ENCODE measurements at regions not wholly inside any gene's neighbourhood (a gene's known extent, or its start where the extent isn't known, plus 50 kb on each side); places are given as distances from the start of the nearest gene placed in this dataset.

DNA sequence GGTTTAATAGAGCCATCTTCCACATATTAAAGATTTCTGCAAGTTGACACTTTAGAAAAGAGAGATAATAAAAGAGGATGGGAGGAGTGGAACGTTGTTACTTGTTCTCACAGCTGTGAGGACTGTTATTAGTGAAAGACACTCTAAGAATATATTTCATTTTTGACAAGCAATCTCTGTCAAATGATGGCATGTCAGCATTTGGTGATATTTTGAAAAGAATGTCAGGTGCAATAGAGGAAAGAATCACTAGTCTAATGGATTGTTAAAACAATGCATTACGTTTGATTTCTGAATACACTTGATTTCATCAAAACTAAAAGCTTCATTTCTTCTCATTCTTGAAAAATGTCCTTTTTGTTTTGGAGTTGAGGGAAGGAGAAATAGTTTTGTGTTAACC is 853.4 kb downstream of the PLA2G4A start:
- H3K27me3 ChIP-seq (ENCODE audit: insufficient read depth, poor library complexity, severe bottlenecking) = no peaks in the 10 kb centered on the region
- no peak overlapping the region for H3K27ac ChIP-seq (ENCODE audit: poor library complexity, severe bottlenecking)
- TF ChIP-seq, protein P1, sequence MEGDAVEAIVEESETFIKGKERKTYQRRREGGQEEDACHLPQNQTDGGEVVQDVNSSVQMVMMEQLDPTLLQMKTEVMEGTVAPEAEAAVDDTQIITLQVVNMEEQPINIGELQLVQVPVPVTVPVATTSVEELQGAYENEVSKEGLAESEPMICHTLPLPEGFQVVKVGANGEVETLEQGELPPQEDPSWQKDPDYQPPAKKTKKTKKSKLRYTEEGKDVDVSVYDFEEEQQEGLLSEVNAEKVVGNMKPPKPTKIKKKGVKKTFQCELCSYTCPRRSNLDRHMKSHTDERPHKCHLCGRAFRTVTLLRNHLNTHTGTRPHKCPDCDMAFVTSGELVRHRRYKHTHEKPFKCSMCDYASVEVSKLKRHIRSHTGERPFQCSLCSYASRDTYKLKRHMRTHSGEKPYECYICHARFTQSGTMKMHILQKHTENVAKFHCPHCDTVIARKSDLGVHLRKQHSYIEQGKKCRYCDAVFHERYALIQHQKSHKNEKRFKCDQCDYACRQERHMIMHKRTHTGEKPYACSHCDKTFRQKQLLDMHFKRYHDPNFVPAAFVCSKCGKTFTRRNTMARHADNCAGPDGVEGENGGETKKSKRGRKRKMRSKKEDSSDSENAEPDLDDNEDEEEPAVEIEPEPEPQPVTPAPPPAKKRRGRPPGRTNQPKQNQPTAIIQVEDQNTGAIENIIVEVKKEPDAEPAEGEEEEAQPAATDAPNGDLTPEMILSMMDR (IDR thresholded peaks at IDR 0.05; ENCODE audit: poor library complexity, severe bottlenecking) = no peak
- peaks cover 12% of the 10 kb centered on the region for H3K4me1 ChIP-seq (ENCODE audit: insufficient read depth, poor library complexity, severe bottlenecking)
- ATAC-seq (ENCODE audit: low read depth) = no peak
- no peak overlapping the region for H3K4me3 ChIP-seq (ENCODE audit: severe bottlenecking)
- H3K9me3 ChIP-seq (ENCODE audit: severe bottlenecking) = no peaks in the 10 kb centered on the region
- no peaks in the 10 kb centered on the region for H3K36me3 ChIP-seq (ENCODE audit: low read depth)
- DNase-seq (ENCODE audit: low spot score) = no peak

- ATAC-seq (ENCODE audit: low read depth) (peak; percentile 92), DNase-seq (ENCODE audit: low spot score) (no peak)
- Histone ChIP-seq H3K9me3 (ENCODE audit: severe bottlenecking) (no peaks in the 10 kb centered on the region), H3K4me1 (ENCODE audit: insufficient read depth, poor library complexity, severe bottlenecking) (peaks cover 27% of the 10 kb centered on the region), H3K27ac (ENCODE audit: poor library complexity, severe bottlenecking) (peak overlapping the region; percentile 40), H3K27me3 (ENCODE audit: insufficient read depth, poor library complexity, severe bottlenecking) (no peaks in the 10 kb centered on the region), H3K36me3 (ENCODE audit: low read depth) (no peaks in the 10 kb centered on the region), H3K4me3 (ENCODE audit: severe bottlenecking) (no peak overlapping the region)
- TF ChIP-seq, protein P1 (IDR thresholded peaks at IDR 0.05; ENCODE audit: poor library complexity, severe bottlenecking) = no peak
Measured at GRCh38 chr1:187685333-187685732, 856.6 kb downstream of the PLA2G4A start.

- Histone ChIP-seq H3K9me3 (ENCODE audit: severe bottlenecking) (no peaks in the 10 kb centered on the region), H3K36me3 (ENCODE audit: low read depth) (no peaks in the 10 kb centered on the region), H3K27me3 (ENCODE audit: insufficient read depth, poor library complexity, severe bottlenecking) (no peaks in the 10 kb centered on the region), H3K27ac (ENCODE audit: poor library complexity, severe bottlenecking) (peak overlapping the region; percentile 40), H3K4me1 (ENCODE audit: insufficient read depth, poor library complexity, severe bottlenecking) (peaks cover 56% of the 10 kb centered on the region), H3K4me3 (ENCODE audit: severe bottlenecking) (no peak overlapping the region)
- DNase-seq (ENCODE audit: low spot score) = no peak
- ATAC-seq (ENCODE audit: low read depth) = peak; percentile 7; the same call in 2 of the 3 replicates
- TF ChIP-seq, protein P1 (IDR thresholded peaks at IDR 0.05; ENCODE audit: poor library complexity, severe bottlenecking) = no peak
Measured at GRCh38 chr1:187689129-187689528, 860.4 kb downstream of the PLA2G4A start.

DNA sequence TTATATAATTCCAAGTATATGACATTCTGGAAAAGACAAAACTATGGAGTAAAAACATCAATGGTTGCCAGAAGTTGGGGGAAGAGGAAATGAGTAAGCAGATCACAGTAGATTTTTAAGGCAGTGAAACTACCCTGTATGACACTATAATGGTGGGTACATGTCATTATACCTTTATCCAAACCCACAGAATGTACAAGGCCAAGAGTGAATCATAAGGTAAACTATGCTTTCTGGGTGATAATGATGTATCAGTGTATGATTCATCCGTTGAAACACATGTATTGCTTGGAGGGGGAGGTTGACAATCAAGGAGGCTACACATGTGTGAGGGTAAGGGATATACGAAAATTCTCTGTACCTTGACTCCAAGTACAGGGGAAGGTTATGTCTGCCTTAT is 862.7 kb downstream of the PLA2G4A start:
- H3K27me3 ChIP-seq (ENCODE audit: insufficient read depth, poor library complexity, severe bottlenecking) = no peaks in the 10 kb centered on the region
- TF ChIP-seq, protein P1 (IDR thresholded peaks at IDR 0.05; ENCODE audit: poor library complexity, severe bottlenecking) = no peak
- ATAC-seq (ENCODE audit: low read depth) (peak; percentile 96), DNase-seq (ENCODE audit: low spot score) (no peak)
- H3K9me3 ChIP-seq (ENCODE audit: severe bottlenecking) = no peaks in the 10 kb centered on the region
- no peaks in the 10 kb centered on the region for H3K36me3 ChIP-seq (ENCODE audit: low read depth)
- no peak overlapping the region for H3K4me3 ChIP-seq (ENCODE audit: severe bottlenecking)
- peak overlapping the region; percentile 78 for H3K27ac ChIP-seq (ENCODE audit: poor library complexity, severe bottlenecking)
- peaks cover 44% of the 10 kb centered on the region for H3K4me1 ChIP-seq (ENCODE audit: insufficient read depth, poor library complexity, severe bottlenecking)

- peak overlapping the region; percentile 78 for H3K27ac ChIP-seq (ENCODE audit: poor library complexity, severe bottlenecking)
- no peaks in the 10 kb centered on the region for H3K27me3 ChIP-seq (ENCODE audit: insufficient read depth, poor library complexity, severe bottlenecking)
- peaks cover 43% of the 10 kb centered on the region for H3K4me1 ChIP-seq (ENCODE audit: insufficient read depth, poor library complexity, severe bottlenecking)
- no peak overlapping the region for H3K4me3 ChIP-seq (ENCODE audit: severe bottlenecking)
- TF ChIP-seq, protein P1 (IDR thresholded peaks at IDR 0.05; ENCODE audit: poor library complexity, severe bottlenecking) = no peak
- no peaks in the 10 kb centered on the region for H3K9me3 ChIP-seq (ENCODE audit: severe bottlenecking)
- no peak for DNase-seq (ENCODE audit: low spot score)
- H3K36me3 ChIP-seq (ENCODE audit: low read depth) = no peaks in the 10 kb centered on the region
- no peak for ATAC-seq (ENCODE audit: low read depth)
Measured at GRCh38 chr1:187692799-187693198, 864.0 kb downstream of the PLA2G4A start.
